Gastrocnemius medialis (tissue), 4 donors: ENCODE measurements at regions not wholly inside any gene's neighbourhood (a gene's known extent, or its start where the extent isn't known, plus 50 kb on each side); places are given as distances from the start of the nearest gene placed in this dataset.

ENCODE experiments used
- ATAC-seq, 2 donors: fragments of 150-250 bp; one replicate each; pipeline ENCODE4 v1.9.1; 2016
- DNase-seq, 2 donors: peaks; one replicate each; pipeline ENCODE4 v3.0.0-alpha.2; 2019
- H3K27ac ChIP-seq, 4 donors: fragments of 200-600 bp; sonication (generic); 1 replicate in 1 of 4; 2 replicates in 3 of 4; pipeline ENCODE4 v1.5.1; 2016 to 2018; ENCODE audit warnings: mild to moderate bottlenecking in 2 of 4, moderate library complexity in 1 of 4
- H3K27me3 ChIP-seq, 3 donors: fragments of 200-600 bp; sonication (generic) in 2 of 3; 1 replicate in 1 of 3; 2 replicates in 2 of 3; pipeline versions ENCODE4 v1.5.1 to v1.6.0; 2016 to 2019; ENCODE audit warnings: mild to moderate bottlenecking in 1 of 3, moderate library complexity in 1 of 3
- H3K36me3 ChIP-seq, 2 donors: fragments of 200-600 bp; sonication (generic) in 1 of 2; one replicate each; pipeline ENCODE4 v1.5.1; 2017 to 2018
- H3K4me1 ChIP-seq, 2 donors: fragments of 200-600 bp; sonication (generic) in 1 of 2; one replicate each; pipeline ENCODE4 v1.5.1; 2016 to 2017; ENCODE audit warnings: mild to moderate bottlenecking in 2 of 2
- H3K4me3 ChIP-seq, 4 donors: fragments of 200-600 bp; sonication (generic) in 3 of 4; 1 replicate in 1 of 4; 2 replicates in 3 of 4; pipeline ENCODE4 v1.5.1; 2016 to 2019; ENCODE audit warnings: mild to moderate bottlenecking in 2 of 4
- H3K9me3 ChIP-seq, 3 donors: fragments of 200-600 bp; sonication (generic) in 2 of 3; 1 replicate in 1 of 3; 2 replicates in 2 of 3; pipeline ENCODE4 v1.5.1; 2016 to 2019
- CTCF ChIP-seq, 5 experiments: fragments of 450-650 bp in 3 of 5; fragments of 200-600 bp in 2 of 5; sonication (generic) in 2 of 5; IDR thresholded peaks in 4 of 5; conservative IDR thresholded peaks in 1 of 5; 1 replicate in 4 of 5; 2 replicates in 1 of 5; pipeline ENCODE4 v1.5.1; 2016 to 2019; ENCODE audit warnings: antibody characterized with exemption in 5 of 5, mild to moderate bottlenecking in 3 of 5, moderate library complexity in 3 of 5
- POLR2A ChIP-seq, 2 donors: fragments of 450-650 bp; IDR thresholded peaks; one replicate each; pipeline ENCODE4 v1.6.1; 2017; ENCODE audit warnings: antibody characterized with exemption in 2 of 2, mild to moderate bottlenecking in 2 of 2, moderate library complexity in 2 of 2
- in situ Hi-C, 4 donors: fragments of 200-750 bp; cut with MboI; loops; one replicate each; pipeline versions ENCODE4 v1.15.0 to v1.8.0; 2017; ENCODE audit warnings: low sequenced_read_pairs in 4 of 4
- intact Hi-C: fragments of 100-400 bp; cut with DNase I; formaldehyde crosslinking; loops from one replicate; pipeline ENCODE4 v1.15.1; 2023; ENCODE audit warnings: low total_unique reads

GRCh38 chr2:79414690-79415089 lies 98.2 kb upstream of the CTNNA2 start:
- Histone ChIP-seq H3K9me3 (no peaks in the 10 kb centered on the region), H3K36me3 (no peaks in the 10 kb centered on the region), H3K27me3 (no peaks in the 10 kb centered on the region), H3K4me3 (no peak overlapping the region), H3K27ac (no peak overlapping the region), H3K4me1 (no peaks in the 10 kb centered on the region)
- in situ Hi-C loops: no loop called here
- intact Hi-C loops: no loop called here
- TF ChIP-seq POLR2A (IDR thresholded peaks at IDR 0.05) (no peak), CTCF (IDR thresholded peaks at IDR 0.05 in 4 of 5, conservative IDR thresholded peaks at IDR 0.05 in 1 of 5) (no peak)
- ATAC-seq (no peak), DNase-seq (no peak)

DNA sequence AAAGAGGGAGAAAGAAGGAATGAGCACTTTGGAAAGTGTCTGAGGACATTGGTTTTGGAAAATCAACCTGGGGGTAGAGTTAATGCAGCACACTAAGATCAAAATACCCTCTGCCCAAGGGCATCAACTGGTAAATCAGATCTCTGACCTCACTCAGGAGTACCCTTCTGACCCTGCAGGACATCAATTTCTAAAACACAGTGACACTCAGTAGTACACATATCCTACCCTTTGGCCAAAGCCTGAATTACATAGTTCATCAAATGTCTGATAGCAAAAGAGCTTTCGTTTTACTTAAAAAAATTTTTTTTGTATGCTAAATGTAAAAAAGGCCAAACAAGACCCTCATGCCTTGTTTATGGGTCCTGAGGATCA lies 118.4 kb upstream of the CTNNA2 start:
- Histone ChIP-seq H3K36me3 (no peaks in the 10 kb centered on the region), H3K4me3 (no peak overlapping the region), H3K4me1 (no peaks in the 10 kb centered on the region), H3K27ac (no peak overlapping the region), H3K27me3 (no peaks in the 10 kb centered on the region), H3K9me3 (no peaks in the 10 kb centered on the region)
- TF ChIP-seq POLR2A (IDR thresholded peaks at IDR 0.05) (no peak), CTCF (IDR thresholded peaks at IDR 0.05 in 4 of 5, conservative IDR thresholded peaks at IDR 0.05 in 1 of 5) (no peak)
- in situ Hi-C loops: no loop called here
- intact Hi-C loops: no loop called here
- DNase-seq (no peak), ATAC-seq (no peak)

DNA sequence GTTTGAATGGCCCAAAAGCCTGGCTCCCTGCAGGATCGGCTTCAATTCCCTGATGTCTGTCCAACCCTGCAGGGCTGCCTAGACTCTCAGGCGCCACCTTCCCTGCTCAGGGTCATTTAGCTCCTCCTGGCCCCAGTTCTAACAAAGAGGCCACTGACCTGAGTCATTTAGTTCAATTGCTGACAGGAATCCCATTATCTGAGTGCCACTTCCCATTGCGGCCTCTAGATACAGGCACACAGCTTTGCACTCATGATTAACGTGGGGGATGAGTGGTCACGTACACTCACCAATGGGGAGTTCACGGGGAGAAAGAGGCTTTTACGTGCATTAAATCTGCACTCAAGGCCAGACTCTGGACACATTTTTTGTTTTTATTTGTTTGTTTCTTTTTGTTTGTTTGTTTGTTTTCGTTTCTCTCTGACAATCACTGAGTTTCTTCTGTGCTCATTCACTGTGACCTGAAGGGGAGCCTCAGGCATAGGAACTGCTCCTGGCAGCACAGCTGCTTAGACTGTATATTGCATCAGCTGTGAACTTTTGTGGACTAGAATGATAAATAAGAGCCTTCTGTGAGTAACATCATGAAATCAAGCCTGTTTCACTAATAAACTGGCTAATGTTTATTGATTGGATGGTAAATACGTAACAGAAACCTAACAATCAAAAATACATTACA lies 118.9 kb upstream of the CTNNA2 start:
- intact Hi-C loops: no loop called here

GRCh38 chr2:79393107-79393685 lies 119.7 kb upstream of the CTNNA2 start:
- Histone ChIP-seq H3K4me1 (no peaks in the 10 kb centered on the region), H3K9me3 (no peaks in the 10 kb centered on the region), H3K36me3 (no peaks in the 10 kb centered on the region), H3K4me3 (no peak overlapping the region), H3K27ac (no peak overlapping the region), H3K27me3 (no peaks in the 10 kb centered on the region)
- DNase-seq (no peak), ATAC-seq (no peak)
- TF ChIP-seq CTCF (IDR thresholded peaks at IDR 0.05 in 4 of 5, conservative IDR thresholded peaks at IDR 0.05 in 1 of 5) (no peak), POLR2A (IDR thresholded peaks at IDR 0.05) (no peak)
- intact Hi-C loops: no loop called here
- in situ Hi-C loops: no loop called here

More for the DNA sequence above, 118.9 kb upstream of the CTNNA2 start:
- TF ChIP-seq CTCF (IDR thresholded peaks at IDR 0.05 in 4 of 5, conservative IDR thresholded peaks at IDR 0.05 in 1 of 5) (no peak), POLR2A (IDR thresholded peaks at IDR 0.05) (no peak)
- Histone ChIP-seq H3K27me3 (no peaks in the 10 kb centered on the region), H3K9me3 (no peaks in the 10 kb centered on the region), H3K36me3 (no peaks in the 10 kb centered on the region), H3K27ac (no peak overlapping the region), H3K4me1 (no peaks in the 10 kb centered on the region), H3K4me3 (no peak overlapping the region)
- ATAC-seq (no peak), DNase-seq (no peak)
- in situ Hi-C loops: no loop called here

GRCh38 chr2:79389481-79389880 lies 123.4 kb upstream of the CTNNA2 start:
- H3K4me1 ChIP-seq: no peaks in the 10 kb centered on the region
- intact Hi-C loops: no loop called here
- no peak for TF ChIP-seq CTCF (IDR thresholded peaks at IDR 0.05 in 4 of 5, conservative IDR thresholded peaks at IDR 0.05 in 1 of 5)
- TF ChIP-seq POLR2A (IDR thresholded peaks at IDR 0.05): no peak
- in situ Hi-C loops: no loop called here
- no peaks in the 10 kb centered on the region for H3K36me3 ChIP-seq
- no peaks in the 10 kb centered on the region for H3K27me3 ChIP-seq
- no peak overlapping the region for H3K27ac ChIP-seq
- H3K9me3 ChIP-seq: no peaks in the 10 kb centered on the region
- DNase-seq: no peak
- no peak overlapping the region for H3K4me3 ChIP-seq
- no peak for ATAC-seq
